Right lobe of liver (tissue), 6 donors: ENCODE measurements at regions not wholly inside any gene's neighbourhood (a gene's known extent, or its start where the extent isn't known, plus 50 kb on each side); places are given as distances from the start of the nearest gene placed in this dataset.

Experiments
- ATAC-seq, 4 donors: fragments of 200-7000 bp; cut with Tn5 transposase; one replicate each; pipeline ENCODE4 v1.9.1; 2020; ENCODE audit warnings: mild to moderate bottlenecking in 4 of 4, moderate library complexity in 4 of 4
- DNase-seq, 3 donors: peaks; one replicate each; pipeline ENCODE4 v3.0.0-alpha.2; 2020
- H3K27ac ChIP-seq, 3 donors: fragments of 200-600 bp; one replicate each; pipeline ENCODE4 v1.8.0; 2022
- H3K27me3 ChIP-seq, 2 donors: fragments of 200-600 bp; one replicate each; pipeline ENCODE4 v1.8.0; 2022
- H3K36me3 ChIP-seq, 4 donors: fragments of 200-600 bp; sonication (generic) in 1 of 4; one replicate each; pipeline versions ENCODE4 v1.5.1 to v1.8.0; 2017 to 2022; ENCODE audit warnings: control low read depth in 1 of 4
- H3K4me1 ChIP-seq, 4 donors: fragments of 200-600 bp; sonication (generic) in 1 of 4; one replicate each; pipeline versions ENCODE4 v1.5.1 to v1.8.0; 2017 to 2022; ENCODE audit warnings: control low read depth in 1 of 4
- H3K4me3 ChIP-seq, 3 donors: fragments of 200-600 bp; one replicate each; pipeline ENCODE4 v1.8.0; 2022
- H3K9me3 ChIP-seq, 4 donors: fragments of 200-600 bp; sonication (generic) in 1 of 4; one replicate each; pipeline versions ENCODE4 v1.5.1 to v1.8.0; 2017 to 2022; ENCODE audit warnings: control low read depth in 1 of 4
- CTCF ChIP-seq, 4 donors: fragments of 200-600 bp in 3 of 4; fragments of 450-650 bp in 1 of 4; IDR thresholded peaks; one replicate each; pipeline versions ENCODE4 v1.5.1 to v1.8.0; 2016 to 2022; ENCODE audit warnings: antibody characterized with exemption in 4 of 4, mild to moderate bottlenecking in 2 of 4
- POLR2A ChIP-seq: fragments of 450-650 bp; IDR thresholded peaks from one replicate; pipeline ENCODE4 v1.6.1; 2017; ENCODE audit warnings: antibody characterized with exemption, mild to moderate bottlenecking
- WGBS: methylation state at CpG from one replicate; pipeline ENCODE4 v1.1.6; 2018; ENCODE audit warnings: low coverage, low lambda C conversion rate; ENCODE audit not compliant: insufficient coverage; ENCODE audit errors: missing lambda C conversion rate; 5-methylcytosine and 5-hydroxymethylcytosine counted together
- intact Hi-C, 2 donors: fragments of 100-400 bp; cut with DNase I; formaldehyde crosslinking; loops; one replicate each; pipeline versions ENCODE4 v1.11.2 to v1.14.1; 2022
- donor health status: DM: no; HTN: yes; CAD: no.
- donor health status: DM: no; HTN: no; CAD: no.
- donor health status: DM: no; HTN: no; CAD: no.
- donor health status: DM: no; HTN: yes; CAD: no.
- donor health status: DM: no; HTN: yes; CAD: no.

- Histone ChIP-seq H3K27me3 (no peaks in the 10 kb centered on the region), H3K4me1 (no peaks in the 10 kb centered on the region), H3K36me3 (no peaks in the 10 kb centered on the region), H3K4me3 (no peak overlapping the region), H3K27ac (no peak overlapping the region), H3K9me3 (no peaks in the 10 kb centered on the region)
- 57% methylated on average over 20 of the region's 22 CpGs for WGBS
- intact Hi-C loops = no loop called here
- no peak for DNase-seq
- TF ChIP-seq CTCF (IDR thresholded peaks at IDR 0.05) (no peak), POLR2A (no peak)
- no peak for ATAC-seq
These were observed 868.5 kb downstream of the TBC1D22A start for GRCh38 chr22:47630741-47631534.

GRCh38 chr22:47629791-47630655 lies 867.6 kb downstream of the TBC1D22A start:
- ATAC-seq (no peak), DNase-seq (no peak)
- no peaks in the 10 kb centered on the region for H3K9me3 ChIP-seq
- H3K4me3 ChIP-seq = no peak overlapping the region
- WGBS = 37% methylated on average over 4 of the region's 11 CpGs
- no peaks in the 10 kb centered on the region for H3K36me3 ChIP-seq
- H3K4me1 ChIP-seq = no peaks in the 10 kb centered on the region
- intact Hi-C loops = loop anchor here in 1 of 2 donors (10.0 kb wide), 1 partner anchor 1255 kb away; no protein-coding TSS in a partner anchor
- no peaks in the 10 kb centered on the region for H3K27me3 ChIP-seq
- TF ChIP-seq POLR2A (no peak), CTCF (IDR thresholded peaks at IDR 0.05) (no peak)
- no peak overlapping the region for H3K27ac ChIP-seq

GRCh38 chr22:47629273-47629711 lies 866.8 kb downstream of the TBC1D22A start:
- no peaks in the 10 kb centered on the region for H3K36me3 ChIP-seq
- H3K9me3 ChIP-seq = no peaks in the 10 kb centered on the region
- no peak for ATAC-seq
- TF ChIP-seq CTCF (IDR thresholded peaks at IDR 0.05) (no peak), POLR2A (no peak)
- intact Hi-C loops = loop anchor here in 1 of 2 donors (10.0 kb wide), 1 partner anchor 1256 kb away; no protein-coding TSS in a partner anchor
- H3K27me3 ChIP-seq = no peaks in the 10 kb centered on the region
- no peaks in the 10 kb centered on the region for H3K4me1 ChIP-seq
- 100% methylated on average over 1 of the region's 18 CpGs for WGBS
- H3K27ac ChIP-seq = no peak overlapping the region
- DNase-seq = no peak
- H3K4me3 ChIP-seq = no peak overlapping the region

GRCh38 chr22:47628477-47629272 lies 866.2 kb downstream of the TBC1D22A start:
- H3K27me3 ChIP-seq = no peaks in the 10 kb centered on the region
- H3K4me3 ChIP-seq = no peak overlapping the region
- H3K9me3 ChIP-seq = no peaks in the 10 kb centered on the region
- intact Hi-C loops = loop anchor here in 1 of 2 donors (10.0 kb wide), 1 partner anchor 1256 kb away; no protein-coding TSS in a partner anchor
- TF ChIP-seq POLR2A = no peak
- TF ChIP-seq CTCF (IDR thresholded peaks at IDR 0.05) = no peak
- ATAC-seq (no peak), DNase-seq (no peak)
- WGBS = 86% methylated on average over 13 of the region's 17 CpGs
- no peaks in the 10 kb centered on the region for H3K36me3 ChIP-seq
- no peaks in the 10 kb centered on the region for H3K4me1 ChIP-seq
- no peak overlapping the region for H3K27ac ChIP-seq
